ENCODE measurements at regions not wholly inside any gene's neighbourhood (a gene's known extent, or its start where the extent isn't known, plus 50 kb on each side); places are given as distances from the start of the nearest gene placed in this dataset.

DNA sequence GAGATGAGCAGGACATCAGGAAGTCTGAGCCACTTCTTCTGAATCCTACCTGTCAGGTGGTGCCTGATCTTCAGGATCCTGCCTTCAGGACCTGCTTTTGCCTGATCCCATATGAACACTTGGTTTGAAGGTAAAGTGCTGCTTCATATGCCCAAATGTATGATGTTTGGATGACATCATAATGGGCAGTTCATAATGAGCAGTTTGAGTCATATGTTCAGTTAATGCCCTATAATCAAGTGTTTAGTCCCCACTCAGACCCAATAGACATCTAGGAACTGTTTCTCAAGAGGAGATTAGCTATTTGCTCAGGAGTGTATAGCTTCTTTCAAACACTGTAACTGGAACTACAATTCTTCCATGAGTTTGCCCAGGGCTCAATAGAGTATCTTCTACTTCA is 58.8 kb downstream of the POLR1D start:
- Histone ChIP-seq H3K9me3 (no peaks in the 10 kb centered on the region), H3K27ac (no peak overlapping the region), H3K4me1 (no peaks in the 10 kb centered on the region), H3K27me3 (peaks cover 0 to 8% (median 0%) of the 10 kb centered on the region in 3 donors), H3K4me3 (no peak overlapping the region), H3K36me3 (no peaks in the 10 kb centered on the region)
- in situ Hi-C loops (cut with MboI; ENCODE audit: low sequenced_read_pairs in 4 of 4) = no loop called here
- intact Hi-C loops (cut with DNase I; ENCODE audit: low total_unique reads) = no loop called here
- no peak for DNase-seq
- TF ChIP-seq POLR2A (IDR thresholded peaks at IDR 0.05) (no peak), CTCF (IDR thresholded peaks at IDR 0.05 in 4 of 5, conservative IDR thresholded peaks at IDR 0.05 in 1 of 5) (no peak)
- ATAC-seq = no peak

DNA sequence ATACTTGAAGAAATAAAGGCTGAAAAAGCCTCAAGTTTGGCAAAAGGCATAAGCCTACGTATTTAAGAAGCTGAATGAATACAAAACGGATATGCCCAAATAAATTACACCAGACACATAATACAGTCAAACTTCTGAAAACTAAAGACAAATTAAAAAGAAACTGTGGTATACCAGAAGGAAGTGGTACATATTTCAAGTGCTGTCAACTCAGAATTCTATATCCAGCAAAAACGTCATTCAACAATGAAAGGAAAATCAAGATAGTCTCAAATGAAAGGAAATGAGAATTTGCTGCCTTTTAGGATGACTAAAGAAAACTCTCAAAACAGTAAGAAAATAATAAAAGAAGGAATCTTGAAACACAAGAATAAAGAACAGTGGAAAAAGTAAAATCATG is 69.5 kb downstream of the POLR1D start:
- H3K9me3 ChIP-seq = no peaks in the 10 kb centered on the region
- DNase-seq (no peak), ATAC-seq (no peak)
- no peak for TF ChIP-seq POLR2A (IDR thresholded peaks at IDR 0.05)
- no peak for TF ChIP-seq CTCF (IDR thresholded peaks at IDR 0.05 in 4 of 5, conservative IDR thresholded peaks at IDR 0.05 in 1 of 5)
- H3K36me3 ChIP-seq = no peaks in the 10 kb centered on the region
- in situ Hi-C loops (cut with MboI; ENCODE audit: low sequenced_read_pairs in 4 of 4) = no loop called here
- no peaks in the 10 kb centered on the region for H3K27me3 ChIP-seq
- no peak overlapping the region for H3K4me3 ChIP-seq
- H3K4me1 ChIP-seq = no peaks in the 10 kb centered on the region
- no peak overlapping the region for H3K27ac ChIP-seq
- intact Hi-C loops (cut with DNase I; ENCODE audit: low total_unique reads) = no loop called here

DNA sequence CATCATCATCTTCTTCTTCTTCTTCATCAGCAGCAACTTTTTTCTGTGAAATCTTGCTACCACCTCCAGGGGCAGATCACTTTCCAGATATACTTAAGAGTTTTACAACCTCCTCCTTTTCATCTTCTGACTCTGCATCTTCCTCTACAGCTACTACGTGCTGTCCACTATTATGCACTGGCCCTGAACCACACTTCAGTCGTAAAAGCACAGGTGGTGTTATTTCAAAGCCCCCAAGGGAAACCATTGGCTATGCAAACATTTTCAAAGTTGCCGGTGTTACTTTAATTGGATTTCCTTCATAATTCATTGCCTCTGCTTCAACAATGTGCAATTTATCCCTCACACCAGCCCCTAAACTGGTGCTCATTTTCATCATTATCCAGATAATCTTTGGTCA is 75.0 kb downstream of the POLR1D start:
- H3K36me3 ChIP-seq = no peaks in the 10 kb centered on the region
- intact Hi-C loops (cut with DNase I; ENCODE audit: low total_unique reads) (no loop called here), in situ Hi-C loops (cut with MboI; ENCODE audit: low sequenced_read_pairs in 4 of 4) (no loop called here)
- no peak for ATAC-seq
- H3K4me1 ChIP-seq = no peaks in the 10 kb centered on the region
- H3K27me3 ChIP-seq = no peaks in the 10 kb centered on the region
- H3K9me3 ChIP-seq = no peaks in the 10 kb centered on the region
- no peak for TF ChIP-seq POLR2A (IDR thresholded peaks at IDR 0.05)
- no peak for TF ChIP-seq CTCF (IDR thresholded peaks at IDR 0.05 in 4 of 5, conservative IDR thresholded peaks at IDR 0.05 in 1 of 5)
- no peak overlapping the region for H3K27ac ChIP-seq
- H3K4me3 ChIP-seq = no peak overlapping the region
- DNase-seq = no peak

GRCh38 chr13:27699952-27700351 is 78.3 kb downstream of the POLR1D start:
- TF ChIP-seq POLR2A (IDR thresholded peaks at IDR 0.05) = no peak
- TF ChIP-seq CTCF (IDR thresholded peaks at IDR 0.05 in 4 of 5, conservative IDR thresholded peaks at IDR 0.05 in 1 of 5) = no peak
- Histone ChIP-seq H3K27me3 (no peaks in the 10 kb centered on the region), H3K4me1 (no peaks in the 10 kb centered on the region), H3K36me3 (no peaks in the 10 kb centered on the region), H3K9me3 (no peaks in the 10 kb centered on the region), H3K4me3 (no peak overlapping the region), H3K27ac (no peak overlapping the region)
- ATAC-seq = no peak
- no peak for DNase-seq
- in situ Hi-C loops (cut with MboI; ENCODE audit: low sequenced_read_pairs in 4 of 4) (no loop called here), intact Hi-C loops (cut with DNase I; ENCODE audit: low total_unique reads) (no loop called here)

- no peak for ATAC-seq
- TF ChIP-seq CTCF (IDR thresholded peaks at IDR 0.05 in 4 of 5, conservative IDR thresholded peaks at IDR 0.05 in 1 of 5) (no peak), POLR2A (IDR thresholded peaks at IDR 0.05) (no peak)
- no peak for DNase-seq
- H3K4me3 ChIP-seq = no peak overlapping the region
- no peaks in the 10 kb centered on the region for H3K4me1 ChIP-seq
- no peaks in the 10 kb centered on the region for H3K36me3 ChIP-seq
- no peak overlapping the region for H3K27ac ChIP-seq
- no peaks in the 10 kb centered on the region for H3K9me3 ChIP-seq
- intact Hi-C loops (cut with DNase I; ENCODE audit: low total_unique reads) (no loop called here), in situ Hi-C loops (cut with MboI; ENCODE audit: low sequenced_read_pairs in 4 of 4) (no loop called here)
- H3K27me3 ChIP-seq = peaks cover 0 to 5% (median 0%) of the 10 kb centered on the region in 3 donors
These were observed 83.0 kb downstream of the POLR1D start for GRCh38 chr13:27704681-27705080.

Measured in gastrocnemius medialis (tissue), 4 donors.